ENCODE measurements at regions not wholly inside any gene's neighbourhood (a gene's known extent, or its start where the extent isn't known, plus 50 kb on each side); places are given as distances from the start of the nearest gene placed in this dataset.

- Histone ChIP-seq H3K27ac (ENCODE audit: low read depth, low read length) (no peak overlapping the region), H3K4me3 (replicated peaks in 1 of 2; ENCODE audit: low read depth in 1 of 2, low read length in 2 of 2) (no peak overlapping the region), H3K79me2 (ENCODE audit: insufficient read depth, low read length) (no peaks in the 10 kb centered on the region), H3K9ac (ENCODE audit: low read length) (no peak overlapping the region), H3K4me1 (ENCODE audit: control insufficient read depth in 1 of 2, insufficient read depth in 2 of 2, low read length in 2 of 2) (no peaks in the 10 kb centered on the region), H3K9me3 (ENCODE audit: control insufficient read depth in 1 of 2, insufficient read depth in 1 of 2, low read depth in 1 of 2, low read length in 2 of 2) (no peaks in the 10 kb centered on the region), H3K4me2 (ENCODE audit: low read length) (no peak overlapping the region), H4K20me1 (ENCODE audit: insufficient read depth) (no peaks in the 10 kb centered on the region), H2AFZ (ENCODE audit: low read depth, low read length, poor library complexity, severe bottlenecking) (no peak overlapping the region), H3K9me2 (ENCODE audit: insufficient read depth) (no peaks in the 10 kb centered on the region), H3K36me3 (ENCODE audit: control insufficient read depth in 1 of 2, insufficient read depth in 2 of 2, low read length in 2 of 2) (no peaks in the 10 kb centered on the region), H3K27me3 (ENCODE audit: insufficient read depth, low read length) (no peaks in the 10 kb centered on the region)
- ATAC-seq (no peak), DNase-seq (ENCODE audit: low read depth, low spot score) (no peak)
- ChIA-PET POLR2A (no interaction called here), CTCF (no interaction called here), RAD21 (ENCODE audit: low non-redundant PET in 1 of 2, low total read pairs in 2 of 2, uncharacterized antibody in 2 of 2, unreplicated experiment in 2 of 2) (no interaction called here)
- intact Hi-C loops (cut with micrococcal nuclease), result no loop called here
- no TSS peak for BruUV-seq (replicated peaks)
- TF ChIP-seq SRF (IDR thresholded peaks at IDR 0.05; ENCODE audit: low read depth), result no peak
- no peak for TF ChIP-seq CEBPB (IDR thresholded peaks at IDR 0.05; ENCODE audit: low read depth)
- no peak for TF ChIP-seq CBX3 (IDR thresholded peaks at IDR 0.05; ENCODE audit: low read depth)
- no peak for TF ChIP-seq POLR2A (IDR thresholded peaks at IDR 0.05; ENCODE audit: borderline replicate concordance, extremely low read depth, insufficient read depth, insufficient read length)
- TF ChIP-seq ATF3 (IDR thresholded peaks at IDR 0.05), result no peak
These were observed 262.9 kb upstream of the DUSP10 start for GRCh38 chr1:222004784-222005183.

GRCh38 chr1:222004034-222004433 is 262.1 kb upstream of the DUSP10 start:
- Histone ChIP-seq H3K4me2 (ENCODE audit: low read length) (no peak overlapping the region), H3K4me3 (replicated peaks in 1 of 2; ENCODE audit: low read depth in 1 of 2, low read length in 2 of 2) (no peak overlapping the region), H3K9ac (ENCODE audit: low read length) (no peak overlapping the region), H2AFZ (ENCODE audit: low read depth, low read length, poor library complexity, severe bottlenecking) (no peak overlapping the region), H3K27ac (ENCODE audit: low read depth, low read length) (no peak overlapping the region), H3K9me3 (ENCODE audit: control insufficient read depth in 1 of 2, insufficient read depth in 1 of 2, low read depth in 1 of 2, low read length in 2 of 2) (no peaks in the 10 kb centered on the region), H3K27me3 (ENCODE audit: insufficient read depth, low read length) (no peaks in the 10 kb centered on the region), H3K9me2 (ENCODE audit: insufficient read depth) (no peaks in the 10 kb centered on the region), H3K4me1 (ENCODE audit: control insufficient read depth in 1 of 2, insufficient read depth in 2 of 2, low read length in 2 of 2) (no peaks in the 10 kb centered on the region), H3K36me3 (ENCODE audit: control insufficient read depth in 1 of 2, insufficient read depth in 2 of 2, low read length in 2 of 2) (no peaks in the 10 kb centered on the region), H3K79me2 (ENCODE audit: insufficient read depth, low read length) (no peaks in the 10 kb centered on the region), H4K20me1 (ENCODE audit: insufficient read depth) (no peaks in the 10 kb centered on the region)
- no TSS peak for BruUV-seq (replicated peaks)
- RAD21 ChIA-PET (ENCODE audit: low non-redundant PET in 1 of 2, low total read pairs in 2 of 2, uncharacterized antibody in 2 of 2, unreplicated experiment in 2 of 2), result no interaction called here
- ATAC-seq, result no peak
- POLR2A ChIA-PET, result no interaction called here
- CTCF ChIA-PET, result no interaction called here
- no peak for TF ChIP-seq ELF1 (IDR thresholded peaks at IDR 0.05; ENCODE audit: borderline replicate concordance, low read depth)
- TF ChIP-seq RAD21 (IDR thresholded peaks at IDR 0.05; ENCODE audit: low read depth), result no peak
- TF ChIP-seq SP1 (IDR thresholded peaks at IDR 0.05; ENCODE audit: low read depth), result no peak
- TF ChIP-seq EGR1 (IDR thresholded peaks at IDR 0.05; ENCODE audit: low read depth), result no peak
- TF ChIP-seq ZFX (IDR thresholded peaks at IDR 0.05), result no peak
- TF ChIP-seq JUND (IDR thresholded peaks at IDR 0.05), result no peak
- TF ChIP-seq ATF3 (IDR thresholded peaks at IDR 0.05), result no peak
- no peak for TF ChIP-seq EZH2phosphoT487 (IDR thresholded peaks at IDR 0.05; ENCODE audit: borderline replicate concordance)
- no peak for TF ChIP-seq CTCF (IDR thresholded peaks at IDR 0.05 in 2 of 3, conservative IDR thresholded peaks at IDR 0.05 in 1 of 3; ENCODE audit: borderline replicate concordance in 1 of 3, insufficient read depth in 1 of 3, low read depth in 2 of 3, low read length in 2 of 3)
- TF ChIP-seq ZNF274 (IDR thresholded peaks at IDR 0.05; ENCODE audit: low read depth, low read length), result no peak
- TF ChIP-seq POLR2AphosphoS5 (IDR thresholded peaks at IDR 0.05; ENCODE audit: low read depth, low read length), result no peak
- DNase-seq (ENCODE audit: low read depth, low spot score), result no peak
- intact Hi-C loops (cut with micrococcal nuclease), result no loop called here

Data from HCT116 (cell line).